HPDE6-E6E7 (cell line): ENCODE measurements at regions not wholly inside any gene's neighbourhood (a gene's known extent, or its start where the extent isn't known, plus 50 kb on each side); places are given as distances from the start of the nearest gene placed in this dataset.
"Not testable (repeated sequence)": the region's sequence is repeated elsewhere in the genome, so short reads cannot be mapped to it uniquely, and the experiment has no call there.

ENCODE experiments used
- DNase-seq: peaks from one replicate; pipeline ENCODE4 v3.0.0; 2011; ENCODE audit warnings: missing footprints; ENCODE audit errors: extremely low spot score

DNA sequence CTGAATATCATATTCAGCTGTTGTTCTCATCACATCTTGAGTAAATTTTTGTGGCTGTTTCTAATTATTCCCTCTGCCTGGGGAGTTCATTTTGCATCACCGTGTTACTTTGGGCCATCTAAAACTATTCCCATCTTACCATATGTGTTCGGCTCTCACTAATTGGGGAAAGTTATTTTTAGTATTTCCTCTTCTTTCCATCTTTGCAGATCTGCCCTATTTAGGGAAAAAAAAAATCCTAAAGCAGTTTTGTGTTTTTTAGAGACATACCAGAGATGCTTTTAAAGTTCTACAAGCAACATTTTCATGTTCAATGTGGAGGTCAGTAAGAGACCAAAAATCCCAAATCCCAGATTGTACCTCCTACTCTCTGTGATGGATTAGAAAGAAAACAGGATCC, 111.3 kb upstream of the NDUFV2 start:
- DNase-seq: no peak

GRCh38 chr18:8992500-8992899, 110.0 kb upstream of the NDUFV2 start:
- DNase-seq: not testable (repeated sequence)

GRCh38 chr18:8994603-8995002, 107.9 kb upstream of the NDUFV2 start:
- DNase-seq: no peak

- DNase-seq: no peak
These were observed 107.4 kb upstream of the NDUFV2 start for GRCh38 chr18:8995096-8995495.

DNA sequence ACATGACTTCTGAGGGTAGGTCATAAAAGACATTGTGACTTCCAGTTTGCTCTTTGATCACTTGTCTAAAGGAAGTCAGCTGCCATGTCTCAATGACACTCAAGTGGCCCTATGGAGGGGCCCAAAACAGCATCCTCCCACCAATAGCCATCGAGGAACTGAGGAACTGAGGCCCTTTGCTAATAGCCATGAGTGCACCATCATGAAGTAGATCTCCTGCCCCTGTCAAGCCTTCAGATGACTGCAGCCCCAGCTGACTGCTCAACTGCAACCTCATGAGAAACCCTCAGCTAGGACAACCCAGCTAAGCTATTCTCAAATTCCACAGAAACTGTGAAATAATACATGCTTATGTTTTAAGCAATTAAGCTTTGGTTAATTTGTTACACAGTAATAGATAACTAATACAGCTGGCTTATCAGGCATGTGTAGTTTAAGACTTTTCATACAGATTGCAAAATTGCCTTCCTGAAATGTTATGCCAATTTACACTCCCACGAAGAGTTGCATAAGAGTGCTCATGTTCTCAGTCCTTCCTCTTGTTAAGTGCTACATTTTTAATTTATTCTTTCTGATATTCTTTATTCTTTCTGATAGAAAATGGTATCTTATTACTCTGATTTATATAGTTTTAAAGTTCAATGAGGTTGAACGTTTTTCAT, 105.6 kb upstream of the NDUFV2 start:
- no peak for DNase-seq

- DNase-seq: no peak
These were observed 104.9 kb upstream of the NDUFV2 start for GRCh38 chr18:8997634-8998033.

- no peak for DNase-seq
These were observed 103.8 kb upstream of the NDUFV2 start for GRCh38 chr18:8998481-8999217.

DNA sequence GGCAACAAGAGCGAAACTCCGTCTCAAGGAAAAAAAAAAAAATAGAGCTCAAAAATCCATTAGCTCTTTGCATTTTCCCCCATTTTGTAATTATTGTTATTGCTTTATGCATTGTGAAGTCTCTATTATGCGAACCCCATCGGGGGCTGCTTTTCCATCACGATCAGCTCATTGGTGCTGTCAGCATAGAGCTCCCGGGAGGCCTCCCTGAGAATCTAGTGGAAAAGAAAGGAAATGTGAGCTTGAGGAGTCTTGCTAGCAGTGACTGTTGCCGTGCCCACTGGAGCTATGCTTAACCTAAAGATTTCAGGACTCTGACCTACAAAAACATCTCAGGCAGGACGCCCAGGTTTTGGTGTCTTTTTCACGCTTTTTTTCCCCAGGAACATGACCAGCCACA, 102.6 kb upstream of the NDUFV2 start:
- DNase-seq: no peak

GRCh38 chr18:9000733-9001132, 101.8 kb upstream of the NDUFV2 start:
- no peak for DNase-seq

GRCh38 chr18:9001209-9001608, 101.3 kb upstream of the NDUFV2 start:
- no peak for DNase-seq

DNA sequence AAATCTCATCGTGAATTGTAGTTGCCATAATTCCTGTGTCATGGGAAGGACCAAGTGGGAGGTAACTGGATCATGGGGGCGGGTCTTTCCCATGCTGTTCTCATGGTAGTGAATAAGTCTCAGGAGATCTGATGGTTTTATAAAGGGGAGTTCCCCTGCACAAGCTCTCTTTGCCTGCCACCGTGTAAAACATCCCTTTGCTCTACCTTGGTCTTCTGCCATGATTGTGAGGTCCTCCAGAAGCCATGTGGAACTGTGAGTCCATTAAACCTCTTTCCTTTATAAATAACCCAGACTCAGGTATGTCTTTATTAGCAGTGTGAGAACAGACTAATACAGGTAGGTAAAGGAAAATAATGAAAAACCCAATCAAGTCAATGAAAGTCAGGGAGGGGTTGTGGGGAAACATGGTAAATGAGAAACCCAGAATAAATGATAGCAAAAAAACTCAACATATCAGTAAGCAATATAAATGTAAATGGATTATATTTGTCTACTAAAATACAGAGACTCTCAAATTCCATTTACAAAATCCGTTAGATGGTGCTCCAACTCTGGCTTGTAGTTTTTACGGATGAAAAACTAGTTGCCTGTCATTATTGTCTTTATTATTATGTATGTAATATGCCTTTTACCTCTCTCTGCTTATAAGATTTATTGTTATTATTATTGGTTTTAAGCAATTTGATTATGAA, 98.9 kb upstream of the NDUFV2 start:
- no peak for DNase-seq

GRCh38 chr18:9004308-9004707, 98.2 kb upstream of the NDUFV2 start:
- DNase-seq: not testable (repeated sequence)

GRCh38 chr18:9007700-9008099, 94.8 kb upstream of the NDUFV2 start:
- not testable (repeated sequence) for DNase-seq

- DNase-seq: no peak
These were observed 94.2 kb upstream of the NDUFV2 start for GRCh38 chr18:9008200-9008708.

GRCh38 chr18:9008709-9009635, 93.5 kb upstream of the NDUFV2 start:
- no peak for DNase-seq

GRCh38 chr18:9009703-9010488, 92.6 kb upstream of the NDUFV2 start:
- DNase-seq: no peak

DNA sequence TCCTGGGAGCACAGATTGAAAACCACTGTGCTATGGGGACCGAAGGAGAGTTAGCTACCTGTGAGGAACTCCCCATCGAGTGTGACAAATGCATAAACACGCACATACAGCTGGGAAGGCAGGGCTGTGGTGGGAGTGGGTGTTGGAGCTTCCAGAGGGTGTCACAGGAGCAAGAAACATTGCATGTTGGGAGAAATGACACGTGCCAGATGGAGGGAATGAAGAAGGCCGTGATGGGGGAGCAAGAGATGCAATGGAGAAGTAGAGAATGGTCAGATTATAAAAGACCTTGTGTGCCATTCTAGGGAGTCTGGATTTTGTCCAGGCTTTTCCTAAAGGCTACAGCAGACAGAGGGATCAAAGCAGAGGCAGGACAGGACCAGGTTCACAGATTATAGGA, 91.1 kb upstream of the NDUFV2 start:
- no peak for DNase-seq

GRCh38 chr18:9013926-9014373, 88.5 kb upstream of the NDUFV2 start:
- DNase-seq: no peak

DNA sequence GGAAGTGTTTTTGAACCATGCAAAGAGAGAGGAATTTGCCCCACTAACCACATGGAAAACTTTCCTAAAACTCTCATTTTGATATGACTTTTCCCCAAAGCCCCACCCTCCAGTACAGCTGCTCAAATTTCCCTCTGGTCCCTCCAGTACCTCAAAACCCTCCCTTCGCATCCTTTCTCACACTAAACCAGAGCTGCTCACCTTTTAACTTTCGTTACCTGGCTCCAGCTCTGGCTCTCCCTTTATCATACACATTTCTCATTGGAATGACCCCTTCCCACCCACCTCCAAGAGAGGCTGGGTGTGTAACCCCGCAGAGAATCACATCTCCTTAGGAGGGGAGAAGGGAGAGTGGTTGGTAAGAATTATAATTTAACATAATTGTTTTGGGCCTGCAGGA, 86.8 kb upstream of the NDUFV2 start:
- DNase-seq: no peak

DNA sequence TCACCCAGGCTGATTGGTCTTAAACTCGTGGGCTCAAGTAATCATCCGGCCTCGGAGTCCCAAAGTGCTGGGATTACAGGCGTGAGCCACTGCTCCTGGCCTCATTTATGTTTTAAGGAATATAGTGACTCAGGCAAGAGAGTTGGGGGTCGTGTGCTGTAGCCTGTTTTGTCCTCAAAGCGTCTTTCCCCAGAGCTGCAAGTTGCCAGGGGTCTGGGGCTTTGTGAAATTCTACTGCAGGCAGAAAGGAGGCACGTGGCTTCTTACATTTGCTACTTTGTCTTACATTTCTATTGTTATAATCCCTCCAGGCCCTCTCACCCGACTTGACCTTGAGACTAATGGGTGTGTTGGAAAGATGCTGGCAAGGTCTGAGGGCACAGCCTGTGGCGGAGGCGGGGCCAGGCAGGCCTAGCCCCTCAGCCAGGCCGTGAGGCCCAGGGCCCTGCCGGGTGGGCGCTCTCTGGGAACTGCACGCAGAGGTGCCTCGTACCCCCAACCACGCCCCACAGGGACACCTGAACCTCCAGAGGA, 85.8 kb upstream of the NDUFV2 start:
- DNase-seq: no peak
